ENCODE measurements at regions not wholly inside any gene's neighbourhood (a gene's known extent, or its start where the extent isn't known, plus 50 kb on each side); places are given as distances from the start of the nearest gene placed in this dataset.

DNA sequence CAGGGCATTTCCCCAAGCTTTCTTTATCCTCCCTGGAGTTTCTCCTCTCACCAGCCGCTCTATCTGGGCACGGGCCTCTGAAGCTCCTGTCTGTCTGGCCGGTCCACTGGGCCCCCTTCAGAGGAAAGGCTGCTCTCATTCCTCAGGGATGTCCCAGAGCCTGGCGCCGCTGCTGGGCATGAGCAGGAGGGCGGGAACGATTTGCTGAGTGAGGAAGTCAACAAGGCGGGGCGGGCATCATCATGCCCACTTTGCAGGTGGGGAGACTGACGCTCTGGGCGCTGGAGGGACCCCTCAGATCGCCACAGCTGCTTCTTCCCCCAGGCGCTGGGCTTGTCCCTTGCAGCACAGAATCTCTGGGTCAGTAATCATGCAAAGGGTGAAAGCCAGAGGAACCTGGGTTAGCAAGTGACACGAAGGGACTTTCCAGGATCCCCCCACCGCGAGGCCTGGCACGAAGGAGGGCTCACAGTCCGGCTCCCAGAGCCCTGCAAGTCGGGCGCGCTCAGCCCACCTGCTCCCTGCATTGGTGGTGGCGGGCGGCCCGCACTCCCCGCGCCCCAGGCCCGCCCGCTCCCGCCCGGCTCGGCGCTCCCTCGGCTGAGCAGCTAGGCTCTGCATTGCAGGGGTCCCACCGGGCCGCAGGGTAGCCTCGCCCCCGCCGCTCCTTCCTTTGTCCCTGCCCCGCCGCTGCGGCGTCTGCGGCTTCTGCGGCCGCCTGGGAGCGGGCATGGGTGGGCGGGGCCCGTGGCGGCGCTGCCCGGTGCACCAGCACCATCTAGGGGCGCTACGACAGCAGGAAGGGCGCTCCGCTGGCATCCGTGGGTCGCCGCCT lies 157.8 kb downstream of the CYRIA start:
- DNase-seq = peak in 40 of 56 donors; percentile 4 to 70 (median 24)

DNA sequence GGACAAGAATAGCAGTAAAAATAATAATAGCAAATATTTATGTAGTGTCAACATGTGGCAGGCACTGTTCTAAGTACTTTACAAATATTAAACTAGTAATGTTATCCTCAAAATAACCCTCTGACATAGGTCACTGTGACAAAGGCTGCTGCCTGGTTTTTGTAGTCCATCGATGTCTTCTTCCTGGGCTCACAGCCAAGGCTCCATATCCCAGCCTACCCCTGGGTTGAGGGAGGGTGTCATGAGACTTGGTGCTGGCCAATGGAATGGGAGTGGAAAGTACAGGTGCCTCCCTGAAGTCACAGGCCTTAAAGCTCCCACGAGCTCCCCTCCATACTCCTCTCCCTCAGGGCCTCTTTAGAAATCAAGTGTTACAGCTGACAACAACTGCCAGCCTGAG lies 159.3 kb downstream of the CYRIA start:
- peak in 2 of 56 donors; percentile 1 to 5 for DNase-seq

GRCh38 chr2:16496426-16497388 lies 168.9 kb downstream of the CYRIA start:
- no peak for DNase-seq

- no peak for DNase-seq
These were observed 170.0 kb downstream of the CYRIA start for GRCh38 chr2:16495509-16496208.

DNA sequence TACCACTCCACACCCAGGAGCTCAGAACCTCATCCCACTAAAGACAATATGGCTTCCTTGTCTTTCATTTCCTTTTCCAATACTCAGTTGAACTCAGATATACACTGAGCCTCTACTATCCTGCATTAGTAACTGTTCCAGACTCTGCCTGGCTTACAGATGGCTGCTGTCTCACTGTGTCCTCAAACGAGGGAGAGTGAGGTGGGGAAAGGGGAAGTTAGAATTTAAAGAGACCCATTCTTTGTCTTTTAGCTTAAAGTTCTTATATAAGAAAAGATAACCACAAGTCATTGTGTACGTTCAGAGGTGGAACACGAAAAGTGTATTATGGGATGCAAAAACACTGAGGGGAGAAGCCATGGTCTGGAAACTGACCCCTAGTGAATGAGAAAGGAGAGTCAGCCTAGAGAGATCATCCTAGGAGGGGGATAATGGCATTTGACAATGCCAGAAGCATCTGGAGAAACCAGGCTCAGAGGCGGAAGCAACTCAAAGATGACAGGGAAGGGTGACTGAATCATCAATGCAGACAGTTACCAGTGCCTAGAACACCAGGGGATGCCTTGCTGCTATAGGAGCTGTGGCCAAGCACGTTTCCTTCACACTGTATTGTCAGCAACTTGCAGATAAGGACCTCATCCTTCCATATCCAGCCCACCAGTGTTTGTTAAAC lies 170.7 kb downstream of the CYRIA start:
- no peak for DNase-seq

DNA sequence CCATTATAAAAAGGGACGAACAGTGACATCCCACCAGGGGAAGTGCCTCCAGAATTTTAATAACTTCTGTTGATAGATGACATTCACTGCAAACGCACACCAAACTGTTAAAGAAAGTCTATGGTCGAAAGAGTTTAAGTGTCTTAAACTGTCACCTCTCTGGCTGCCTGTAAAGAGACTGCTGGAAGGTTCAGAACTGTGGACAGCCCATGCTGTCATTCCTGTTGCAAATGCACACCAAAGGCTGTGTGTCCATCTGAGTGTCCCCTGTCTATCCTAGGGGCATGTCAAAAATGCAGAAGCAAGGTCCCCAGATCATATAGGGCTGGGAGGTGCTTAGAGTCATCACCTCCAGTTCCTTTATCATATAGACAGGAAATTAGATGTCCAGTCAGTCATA lies 171.8 kb downstream of the CYRIA start:
- DNase-seq = no peak

DNA sequence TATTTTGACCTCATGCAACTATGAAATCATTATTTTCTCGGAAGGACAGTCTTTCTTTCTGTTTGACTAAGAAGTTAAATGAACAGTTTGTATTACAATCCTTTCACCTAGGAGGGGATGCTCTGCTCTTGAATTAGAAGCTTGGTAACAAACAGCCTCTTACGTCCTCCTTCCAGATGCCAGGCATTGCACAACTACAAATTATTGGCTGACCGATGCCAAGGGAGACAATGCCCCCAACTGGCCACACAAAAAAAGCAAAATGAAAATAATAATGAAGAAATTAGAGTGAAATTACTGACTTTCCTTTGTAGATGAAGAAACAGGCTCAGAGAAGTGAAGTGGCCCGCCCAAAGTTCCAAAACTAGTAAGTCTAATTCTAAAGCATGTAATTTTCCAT lies 177.9 kb downstream of the CYRIA start:
- peak in 3 of 56 donors; percentile 17 to 23 (median 20) for DNase-seq

DNA sequence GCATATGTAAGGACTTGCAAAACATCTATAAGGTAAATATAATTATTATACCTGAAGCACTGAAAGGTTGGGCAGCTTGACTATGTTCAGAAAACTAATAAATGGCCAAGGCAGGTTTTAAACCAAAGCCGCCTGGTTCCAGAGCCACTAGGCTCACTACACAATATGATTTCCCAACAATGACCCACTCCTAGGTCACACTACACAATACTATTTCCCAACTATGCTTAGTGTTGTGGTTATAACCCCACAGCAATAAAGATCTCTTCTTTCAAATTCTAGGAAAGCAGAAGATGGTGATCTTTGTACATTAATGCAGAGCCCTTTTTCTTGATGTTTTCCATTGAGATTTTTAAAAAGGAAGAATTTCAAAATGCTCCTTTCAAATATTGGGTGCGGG lies 180.4 kb downstream of the CYRIA start:
- no peak for DNase-seq

GRCh38 chr2:16482460-16482859 lies 183.2 kb downstream of the CYRIA start:
- no peak for DNase-seq

- no peak for DNase-seq
These were observed 184.3 kb downstream of the CYRIA start for GRCh38 chr2:16481351-16481750.

GRCh38 chr2:16479721-16480120 lies 185.9 kb downstream of the CYRIA start:
- DNase-seq = no peak

DNA sequence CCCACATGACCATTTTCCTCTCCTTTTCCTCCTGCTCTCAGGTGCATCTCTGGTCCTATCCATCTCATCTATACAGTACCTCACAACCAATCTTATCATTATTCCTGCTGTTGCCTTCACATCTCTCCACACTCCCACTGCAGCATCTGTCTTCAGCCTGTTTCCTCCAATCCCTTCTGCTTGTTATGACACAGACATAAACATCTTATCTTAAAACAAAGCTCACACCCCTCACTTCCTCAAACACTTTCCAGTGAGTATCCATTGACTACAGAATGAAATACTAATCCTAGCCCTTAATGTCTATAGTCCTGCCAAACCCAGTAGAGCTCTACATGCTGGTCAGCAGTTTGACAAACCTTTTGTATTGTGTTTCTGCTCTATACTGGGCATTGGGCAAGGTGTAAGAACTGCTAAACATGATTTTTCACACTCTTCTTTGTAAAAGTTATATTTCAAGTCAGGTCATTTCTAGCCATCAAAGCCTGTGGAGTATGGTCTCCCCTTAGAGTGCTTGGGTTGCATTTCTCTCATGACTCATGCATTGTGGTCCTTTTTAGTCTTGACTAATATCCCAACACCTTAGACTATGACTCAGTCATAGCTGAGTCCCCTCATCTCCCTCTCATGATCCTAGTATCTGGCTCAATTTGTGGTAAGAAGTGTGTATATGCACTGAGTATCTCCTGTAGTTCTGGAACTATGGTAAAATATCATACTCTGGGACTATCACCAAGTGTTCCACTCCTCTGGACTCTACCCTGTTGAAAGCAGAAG lies 187.0 kb downstream of the CYRIA start:
- no peak for DNase-seq

- no peak for DNase-seq
These were observed 188.0 kb downstream of the CYRIA start for GRCh38 chr2:16477648-16478047.

DNA sequence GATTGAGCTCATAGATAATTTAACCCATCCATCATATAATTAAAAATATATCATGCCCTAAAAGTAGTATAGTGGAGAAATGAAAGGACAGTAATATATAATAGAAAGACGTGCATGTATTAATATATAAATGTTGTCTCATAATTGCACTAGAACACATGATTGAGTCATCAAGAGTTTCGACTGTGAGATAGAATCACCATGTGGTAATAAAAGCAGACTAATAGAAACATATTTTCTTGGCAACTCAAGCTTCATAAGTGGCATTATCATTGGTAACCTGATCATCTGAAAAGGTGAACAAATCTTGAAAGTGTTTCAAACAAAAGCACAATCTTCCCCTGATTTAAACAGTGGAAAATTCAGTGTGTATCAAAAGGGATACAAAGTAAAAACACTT lies 188.8 kb downstream of the CYRIA start:
- DNase-seq = no peak

DNA sequence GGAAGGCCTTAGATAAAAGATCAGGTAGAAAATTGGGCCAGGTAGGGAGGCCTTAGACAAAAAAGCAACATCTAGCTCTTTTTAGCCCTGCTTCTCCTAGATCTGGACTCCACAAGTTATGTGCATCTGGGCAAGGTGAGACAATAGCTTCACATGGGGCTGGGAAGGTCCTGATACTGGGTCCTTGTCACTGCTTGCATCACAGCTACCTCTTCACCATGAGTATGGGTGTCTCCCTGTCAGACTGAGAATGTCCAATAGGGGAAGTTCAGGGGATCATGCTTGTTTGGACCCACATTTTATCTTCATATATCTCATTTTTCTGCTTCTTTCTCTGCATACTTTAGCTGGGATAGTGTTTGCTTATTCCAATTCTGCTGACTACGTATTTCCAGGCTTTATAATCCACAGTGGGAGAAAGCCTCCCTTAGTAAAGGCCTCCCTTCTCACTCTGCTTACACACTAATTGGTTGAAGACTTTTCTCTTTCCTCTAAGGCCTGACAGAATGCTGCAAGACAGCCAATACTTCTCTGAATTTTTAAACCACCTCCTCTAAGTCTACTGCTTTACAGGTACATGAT lies 189.6 kb downstream of the CYRIA start:
- no peak for DNase-seq

GRCh38 chr2:16475586-16475985 lies 190.0 kb downstream of the CYRIA start:
- DNase-seq = no peak

DNA sequence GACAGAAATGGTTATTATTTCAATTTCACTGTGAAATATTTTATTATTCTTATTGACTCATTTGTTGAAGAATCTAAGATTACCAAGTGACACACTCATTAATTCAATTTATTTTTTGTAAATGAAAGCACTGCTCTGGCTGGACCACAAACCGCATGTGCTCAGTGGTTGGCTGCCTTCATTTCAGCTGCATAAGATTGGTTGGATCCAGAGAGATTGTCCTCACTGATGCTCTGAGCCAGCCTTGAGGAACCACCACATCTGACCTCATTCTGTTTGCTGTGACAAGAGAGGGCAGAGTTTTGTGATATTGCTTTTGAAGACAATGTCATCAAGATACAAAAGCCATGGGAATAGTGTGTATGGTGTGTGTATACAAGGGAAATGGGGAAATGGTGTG lies 192.1 kb downstream of the CYRIA start:
- no peak for DNase-seq

GRCh38 chr2:16470936-16471490 lies 194.6 kb downstream of the CYRIA start:
- no peak for DNase-seq

GRCh38 chr2:16466821-16467151 lies 198.8 kb downstream of the CYRIA start:
- no peak for DNase-seq

Data from amygdala (tissue), 56 donors.